ENCODE measurements at regions not wholly inside any gene's neighbourhood (a gene's known extent, or its start where the extent isn't known, plus 50 kb on each side); places are given as distances from the start of the nearest gene placed in this dataset.

DNA sequence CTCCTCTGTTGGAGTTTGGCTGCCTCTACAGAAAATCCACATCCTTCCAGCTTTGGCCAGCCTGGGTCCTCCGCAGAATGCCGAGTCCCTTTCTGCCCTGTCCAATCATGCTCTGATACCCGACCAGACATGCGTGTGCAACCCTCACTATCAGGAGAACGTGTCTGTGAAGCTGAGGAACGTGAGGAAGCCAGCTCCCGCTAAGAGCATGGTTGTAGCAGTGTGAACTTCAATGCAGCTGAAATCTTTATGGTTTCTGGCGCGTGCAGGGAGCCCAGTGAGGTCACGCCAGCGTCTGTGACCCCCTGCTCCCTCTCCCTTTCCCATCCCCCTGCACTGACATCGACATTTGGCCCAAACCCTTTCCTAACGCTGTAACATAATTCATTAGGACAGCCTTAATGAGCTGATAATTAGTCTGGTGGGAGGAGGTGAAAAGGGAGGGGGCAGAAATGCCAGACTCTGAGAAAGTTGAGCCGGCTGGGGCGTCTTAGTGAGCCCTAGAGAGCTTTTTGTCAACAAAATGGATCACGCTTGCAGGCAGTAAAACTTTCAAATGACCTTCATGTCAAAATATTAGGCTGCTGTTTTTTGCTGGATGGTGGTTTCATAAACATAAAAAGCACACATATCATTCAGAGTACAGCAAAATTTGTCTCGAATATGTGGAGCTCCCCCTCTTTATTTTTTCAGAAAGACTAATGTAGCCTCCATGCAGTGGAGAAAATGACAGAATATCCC lies 423.3 kb downstream of the QKI start:
- Histone ChIP-seq H3K9ac (ENCODE audit: low read length) (no peak overlapping the region), H3K79me2 (ENCODE audit: insufficient read depth, low read length) (no peaks in the 10 kb centered on the region), H3K27me3 (ENCODE audit: insufficient read depth, low read length) (no peaks in the 10 kb centered on the region), H3K4me3 (replicated peaks in 1 of 2; ENCODE audit: low read depth in 1 of 2, low read length in 2 of 2) (no peak overlapping the region), H4K20me1 (ENCODE audit: insufficient read depth) (no peaks in the 10 kb centered on the region), H3K4me1 (ENCODE audit: control insufficient read depth in 1 of 2, insufficient read depth in 2 of 2, low read length in 2 of 2) (no peaks in the 10 kb centered on the region), H3K36me3 (ENCODE audit: control insufficient read depth in 1 of 2, insufficient read depth in 2 of 2, low read length in 2 of 2) (no peaks in the 10 kb centered on the region), H3K4me2 (ENCODE audit: low read length) (no peak overlapping the region), H2AFZ (ENCODE audit: low read depth, low read length, poor library complexity, severe bottlenecking) (no peak overlapping the region), H3K9me2 (ENCODE audit: insufficient read depth) (no peaks in the 10 kb centered on the region), H3K9me3 (ENCODE audit: control insufficient read depth in 1 of 2, insufficient read depth in 1 of 2, low read depth in 1 of 2, low read length in 2 of 2) (peaks cover 0 to 6% of the 10 kb centered on the region in 2 experiments; a peak in 1 of 4 replicates), H3K27ac (ENCODE audit: low read depth, low read length) (no peak overlapping the region)
- ATAC-seq: no peak
- TF ChIP-seq TCF7L2 (IDR thresholded peaks at IDR 0.05; ENCODE audit: borderline replicate concordance, extremely low read depth, insufficient read depth, insufficient read length) (no peak), JUND (IDR thresholded peaks at IDR 0.05) (no peak), SIN3A (IDR thresholded peaks at IDR 0.05; ENCODE audit: low read depth) (no peak), EZH2phosphoT487 (IDR thresholded peaks at IDR 0.05; ENCODE audit: borderline replicate concordance) (no peak), SP1 (IDR thresholded peaks at IDR 0.05; ENCODE audit: low read depth) (no peak), ZFX (IDR thresholded peaks at IDR 0.05) (no peak), EGR1 (IDR thresholded peaks at IDR 0.05; ENCODE audit: low read depth) (no peak), RAD21 (IDR thresholded peaks at IDR 0.05; ENCODE audit: low read depth) (no peak), MAX (IDR thresholded peaks at IDR 0.05) (no peak), SRF (IDR thresholded peaks at IDR 0.05; ENCODE audit: low read depth) (no peak), REST (IDR thresholded peaks at IDR 0.05; ENCODE audit: low read depth) (no peak), CTCF (IDR thresholded peaks at IDR 0.05 in 2 of 3, conservative IDR thresholded peaks at IDR 0.05 in 1 of 3; ENCODE audit: borderline replicate concordance in 1 of 3, insufficient read depth in 1 of 3, low read depth in 2 of 3, low read length in 2 of 3) (no peak), ELF1 (IDR thresholded peaks at IDR 0.05; ENCODE audit: borderline replicate concordance, low read depth) (no peak), CBX3 (IDR thresholded peaks at IDR 0.05; ENCODE audit: low read depth) (no peak), ZNF274 (IDR thresholded peaks at IDR 0.05; ENCODE audit: low read depth, low read length) (no peak), FOSL1 (IDR thresholded peaks at IDR 0.05; ENCODE audit: low read depth) (no peak), YY1 (IDR thresholded peaks at IDR 0.05; ENCODE audit: extremely low read depth, insufficient replicate concordance, low read depth, low read length) (no peak), POLR2AphosphoS5 (IDR thresholded peaks at IDR 0.05; ENCODE audit: low read depth, low read length) (no peak), POLR2A (IDR thresholded peaks at IDR 0.05; ENCODE audit: borderline replicate concordance, extremely low read depth, insufficient read depth, insufficient read length) (no peak)
- RAD21 ChIA-PET (ENCODE audit: low non-redundant PET in 1 of 2, low total read pairs in 2 of 2, uncharacterized antibody in 2 of 2, unreplicated experiment in 2 of 2): no interaction called here
- DNase-seq (ENCODE audit: low read depth, low spot score): no peak
- CTCF ChIA-PET: no interaction called here
- intact Hi-C loops (cut with micrococcal nuclease): no loop called here
- POLR2A ChIA-PET: no interaction called here
- no TSS peak for BruUV-seq (replicated peaks)
